ENCODE measurements at regions not wholly inside any gene's neighbourhood (a gene's known extent, or its start where the extent isn't known, plus 50 kb on each side); places are given as distances from the start of the nearest gene placed in this dataset.

DNA sequence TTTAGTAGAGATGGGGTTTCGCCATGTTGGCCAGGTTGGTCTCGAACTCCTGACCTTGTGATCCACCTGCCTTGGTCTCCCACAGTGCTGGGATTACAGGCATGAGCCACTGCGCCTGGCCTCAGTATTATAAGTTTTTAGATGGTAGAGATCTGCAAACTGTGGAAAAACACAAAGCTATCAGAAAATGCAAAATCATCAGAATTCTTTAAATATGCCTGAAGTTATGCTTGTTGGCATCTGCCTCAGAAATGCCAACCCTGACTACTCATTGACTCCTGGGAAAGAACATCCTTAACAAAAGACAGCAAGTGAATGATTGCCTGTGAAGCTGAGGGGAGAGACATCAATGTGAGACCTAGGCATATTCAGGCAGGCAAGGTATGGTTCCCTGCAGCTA is 94.3 kb upstream of the MB21D2 start:
- TF ChIP-seq, protein P1, sequence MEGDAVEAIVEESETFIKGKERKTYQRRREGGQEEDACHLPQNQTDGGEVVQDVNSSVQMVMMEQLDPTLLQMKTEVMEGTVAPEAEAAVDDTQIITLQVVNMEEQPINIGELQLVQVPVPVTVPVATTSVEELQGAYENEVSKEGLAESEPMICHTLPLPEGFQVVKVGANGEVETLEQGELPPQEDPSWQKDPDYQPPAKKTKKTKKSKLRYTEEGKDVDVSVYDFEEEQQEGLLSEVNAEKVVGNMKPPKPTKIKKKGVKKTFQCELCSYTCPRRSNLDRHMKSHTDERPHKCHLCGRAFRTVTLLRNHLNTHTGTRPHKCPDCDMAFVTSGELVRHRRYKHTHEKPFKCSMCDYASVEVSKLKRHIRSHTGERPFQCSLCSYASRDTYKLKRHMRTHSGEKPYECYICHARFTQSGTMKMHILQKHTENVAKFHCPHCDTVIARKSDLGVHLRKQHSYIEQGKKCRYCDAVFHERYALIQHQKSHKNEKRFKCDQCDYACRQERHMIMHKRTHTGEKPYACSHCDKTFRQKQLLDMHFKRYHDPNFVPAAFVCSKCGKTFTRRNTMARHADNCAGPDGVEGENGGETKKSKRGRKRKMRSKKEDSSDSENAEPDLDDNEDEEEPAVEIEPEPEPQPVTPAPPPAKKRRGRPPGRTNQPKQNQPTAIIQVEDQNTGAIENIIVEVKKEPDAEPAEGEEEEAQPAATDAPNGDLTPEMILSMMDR (IDR thresholded peaks at IDR 0.05; ENCODE audit: borderline replicate concordance, extremely low read depth, low read length, poor library complexity, severe bottlenecking): no peak
- TF ChIP-seq EZH2 (IDR thresholded peaks at IDR 0.05; ENCODE audit: borderline replicate concordance, low read depth, low read length, severe bottlenecking): no peak

All from DND-41 (cell line).